MM.1S (cell line): ENCODE measurements at regions not wholly inside any gene's neighbourhood (a gene's known extent, or its start where the extent isn't known, plus 50 kb on each side); places are given as distances from the start of the nearest gene placed in this dataset.

ENCODE experiments used
- EZH2phosphoT487 ChIP-seq: fragments of 300-600 bp; sonication (generic); IDR thresholded peaks from 2 replicates; pipeline ENCODE4 v1.6.1; 2018; ENCODE audit warnings: antibody characterized with exemption, low read length
- TF ChIP-seq, protein P1 (sequence below): fragments of 300-600 bp; sonication (generic); IDR thresholded peaks from 2 replicates; pipeline ENCODE4 v1.5.1; 2016; ENCODE audit warnings: antibody characterized with exemption, low read length, mixed read lengths

DNA sequence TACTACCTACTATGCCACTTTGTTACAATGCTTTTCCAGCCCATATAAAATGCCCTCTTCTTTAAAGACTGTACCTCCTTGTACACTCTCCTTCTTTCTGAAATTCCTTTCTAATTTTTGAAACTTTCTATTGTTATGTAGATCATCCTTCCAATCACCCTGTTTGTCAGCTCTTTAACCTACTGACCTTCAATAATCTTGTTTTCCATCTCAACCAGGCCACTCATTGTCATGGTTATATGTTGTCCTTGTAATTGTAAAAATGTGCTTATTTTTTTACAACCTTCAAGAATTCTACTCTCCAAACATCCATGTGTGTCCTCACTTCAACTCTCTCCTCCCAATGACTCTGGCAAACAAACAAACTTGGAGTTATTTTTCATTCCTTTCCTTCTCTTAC lies 1172.6 kb upstream of the CELF2 start:
- TF ChIP-seq, protein P1, sequence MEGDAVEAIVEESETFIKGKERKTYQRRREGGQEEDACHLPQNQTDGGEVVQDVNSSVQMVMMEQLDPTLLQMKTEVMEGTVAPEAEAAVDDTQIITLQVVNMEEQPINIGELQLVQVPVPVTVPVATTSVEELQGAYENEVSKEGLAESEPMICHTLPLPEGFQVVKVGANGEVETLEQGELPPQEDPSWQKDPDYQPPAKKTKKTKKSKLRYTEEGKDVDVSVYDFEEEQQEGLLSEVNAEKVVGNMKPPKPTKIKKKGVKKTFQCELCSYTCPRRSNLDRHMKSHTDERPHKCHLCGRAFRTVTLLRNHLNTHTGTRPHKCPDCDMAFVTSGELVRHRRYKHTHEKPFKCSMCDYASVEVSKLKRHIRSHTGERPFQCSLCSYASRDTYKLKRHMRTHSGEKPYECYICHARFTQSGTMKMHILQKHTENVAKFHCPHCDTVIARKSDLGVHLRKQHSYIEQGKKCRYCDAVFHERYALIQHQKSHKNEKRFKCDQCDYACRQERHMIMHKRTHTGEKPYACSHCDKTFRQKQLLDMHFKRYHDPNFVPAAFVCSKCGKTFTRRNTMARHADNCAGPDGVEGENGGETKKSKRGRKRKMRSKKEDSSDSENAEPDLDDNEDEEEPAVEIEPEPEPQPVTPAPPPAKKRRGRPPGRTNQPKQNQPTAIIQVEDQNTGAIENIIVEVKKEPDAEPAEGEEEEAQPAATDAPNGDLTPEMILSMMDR: no peak
- TF ChIP-seq EZH2phosphoT487: no peak
